Peyer's patch (tissue), 4 donors: ENCODE measurements at regions not wholly inside any gene's neighbourhood (a gene's known extent, or its start where the extent isn't known, plus 50 kb on each side); places are given as distances from the start of the nearest gene placed in this dataset.

ENCODE experiments used
- DNase-seq, 3 donors: peaks; one replicate each; pipeline ENCODE4 v3.0.0-alpha.2; 2017 to 2019
- H3K27ac ChIP-seq, 4 donors: fragments of 200-600 bp; sonication (generic); one replicate each; pipeline ENCODE4 v1.5.1; 2016 to 2019
- H3K27me3 ChIP-seq, 2 donors: fragments of 200-600 bp; sonication (generic); one replicate each; pipeline ENCODE4 v1.5.1; 2019
- H3K36me3 ChIP-seq, 3 donors: fragments of 200-600 bp; sonication (generic); one replicate each; pipeline ENCODE4 v1.5.1; 2016 to 2019
- H3K4me1 ChIP-seq, 4 donors: fragments of 200-600 bp; sonication (generic); one replicate each; pipeline ENCODE4 v1.5.1; 2016 to 2019
- H3K4me3 ChIP-seq, 4 donors: fragments of 200-600 bp; sonication (generic); 1 replicate in 3 of 4; 2 replicates in 1 of 4; pipeline ENCODE4 v1.5.1; 2016 to 2019; ENCODE audit warnings: mild to moderate bottlenecking in 1 of 4
- H3K9me3 ChIP-seq, 4 donors: fragments of 200-600 bp; sonication (generic); one replicate each; pipeline ENCODE4 v1.5.1; 2016 to 2019; ENCODE audit warnings: mild to moderate bottlenecking in 1 of 4
- POLR2A ChIP-seq, 2 donors: fragments of 450-650 bp; IDR thresholded peaks; one replicate each; pipeline ENCODE4 v1.5.1; 2017; ENCODE audit warnings: antibody characterized with exemption in 2 of 2, mild to moderate bottlenecking in 2 of 2, moderate library complexity in 2 of 2
- TF ChIP-seq, protein P1 (sequence below), 6 experiments: fragments of 450-650 bp in 4 of 6; fragments of 200-600 bp in 2 of 6; sonication (generic) in 1 of 6; IDR thresholded peaks; one replicate each; pipeline ENCODE4 v1.5.1; 2017 to 2019; ENCODE audit warnings: antibody characterized with exemption in 6 of 6, mild to moderate bottlenecking in 3 of 6, moderate library complexity in 1 of 6

DNA sequence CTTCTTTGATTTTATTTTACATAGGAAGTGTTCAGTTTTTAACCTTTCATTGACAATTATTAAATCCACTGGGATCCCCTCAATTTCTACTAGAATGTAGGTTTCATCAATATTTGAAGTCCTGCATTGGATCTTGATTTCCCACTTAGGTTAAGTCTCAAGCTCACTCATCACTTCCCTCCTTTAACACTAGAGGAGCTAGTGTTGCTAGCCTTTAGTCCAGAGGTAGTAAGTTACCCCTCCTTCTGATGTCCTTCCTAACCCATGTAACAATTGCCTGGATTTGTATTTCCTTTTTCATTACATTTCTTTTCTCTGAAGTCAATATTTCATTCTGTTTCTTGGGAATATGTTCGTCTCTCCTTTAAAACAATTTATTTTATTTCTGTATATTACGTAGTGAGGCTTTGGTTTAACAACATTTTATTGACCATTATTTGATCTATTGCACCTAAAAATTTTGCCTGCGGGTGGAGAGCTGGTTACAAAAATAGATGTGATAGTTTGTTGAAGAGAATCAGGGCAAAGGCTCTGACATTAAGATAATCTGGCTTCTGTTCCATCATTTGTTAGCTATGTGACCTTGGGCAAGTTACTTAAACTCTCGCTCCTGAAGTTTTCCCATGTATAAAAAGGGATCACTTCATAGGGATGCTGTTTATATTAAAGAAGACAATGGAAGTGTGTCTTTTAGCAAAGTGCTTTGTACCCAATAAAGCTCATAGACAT, 833.0 kb downstream of the SLC4A3 start:
- Histone ChIP-seq H3K36me3 (no peaks in the 10 kb centered on the region), H3K9me3 (no peaks in the 10 kb centered on the region), H3K4me3 (no peak overlapping the region), H3K27me3 (no peaks in the 10 kb centered on the region), H3K27ac (no peak overlapping the region), H3K4me1 (no peaks in the 10 kb centered on the region)
- no peak for DNase-seq
- TF ChIP-seq, protein P1, sequence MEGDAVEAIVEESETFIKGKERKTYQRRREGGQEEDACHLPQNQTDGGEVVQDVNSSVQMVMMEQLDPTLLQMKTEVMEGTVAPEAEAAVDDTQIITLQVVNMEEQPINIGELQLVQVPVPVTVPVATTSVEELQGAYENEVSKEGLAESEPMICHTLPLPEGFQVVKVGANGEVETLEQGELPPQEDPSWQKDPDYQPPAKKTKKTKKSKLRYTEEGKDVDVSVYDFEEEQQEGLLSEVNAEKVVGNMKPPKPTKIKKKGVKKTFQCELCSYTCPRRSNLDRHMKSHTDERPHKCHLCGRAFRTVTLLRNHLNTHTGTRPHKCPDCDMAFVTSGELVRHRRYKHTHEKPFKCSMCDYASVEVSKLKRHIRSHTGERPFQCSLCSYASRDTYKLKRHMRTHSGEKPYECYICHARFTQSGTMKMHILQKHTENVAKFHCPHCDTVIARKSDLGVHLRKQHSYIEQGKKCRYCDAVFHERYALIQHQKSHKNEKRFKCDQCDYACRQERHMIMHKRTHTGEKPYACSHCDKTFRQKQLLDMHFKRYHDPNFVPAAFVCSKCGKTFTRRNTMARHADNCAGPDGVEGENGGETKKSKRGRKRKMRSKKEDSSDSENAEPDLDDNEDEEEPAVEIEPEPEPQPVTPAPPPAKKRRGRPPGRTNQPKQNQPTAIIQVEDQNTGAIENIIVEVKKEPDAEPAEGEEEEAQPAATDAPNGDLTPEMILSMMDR (IDR thresholded peaks at IDR 0.05), result no peak
- no peak for TF ChIP-seq POLR2A (IDR thresholded peaks at IDR 0.05)

DNA sequence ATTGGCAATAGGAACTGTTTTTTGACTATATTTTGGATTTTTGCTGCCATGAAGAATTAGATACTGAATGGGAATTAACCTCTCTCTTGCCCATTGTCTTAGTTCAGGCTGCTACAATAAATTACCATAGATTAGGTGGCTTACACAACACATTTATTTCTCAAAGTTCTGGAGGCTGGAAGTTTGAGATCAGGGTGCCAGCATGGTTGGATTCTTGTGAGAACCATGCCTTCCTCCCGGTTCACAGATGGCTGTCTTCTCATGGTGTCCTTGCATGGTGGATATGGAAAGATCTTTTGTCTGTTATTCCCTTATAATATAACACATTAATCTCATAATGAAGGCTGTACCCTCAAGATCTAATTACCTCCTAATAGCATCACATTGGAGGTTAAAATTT, 836.4 kb downstream of the SLC4A3 start:
- no peaks in the 10 kb centered on the region for H3K27me3 ChIP-seq
- H3K27ac ChIP-seq, result no peak overlapping the region
- DNase-seq, result no peak
- H3K4me1 ChIP-seq, result no peaks in the 10 kb centered on the region
- TF ChIP-seq POLR2A (IDR thresholded peaks at IDR 0.05), result no peak
- TF ChIP-seq, protein P1 (IDR thresholded peaks at IDR 0.05), result no peak
- no peaks in the 10 kb centered on the region for H3K36me3 ChIP-seq
- H3K4me3 ChIP-seq, result no peak overlapping the region
- no peaks in the 10 kb centered on the region for H3K9me3 ChIP-seq

DNA sequence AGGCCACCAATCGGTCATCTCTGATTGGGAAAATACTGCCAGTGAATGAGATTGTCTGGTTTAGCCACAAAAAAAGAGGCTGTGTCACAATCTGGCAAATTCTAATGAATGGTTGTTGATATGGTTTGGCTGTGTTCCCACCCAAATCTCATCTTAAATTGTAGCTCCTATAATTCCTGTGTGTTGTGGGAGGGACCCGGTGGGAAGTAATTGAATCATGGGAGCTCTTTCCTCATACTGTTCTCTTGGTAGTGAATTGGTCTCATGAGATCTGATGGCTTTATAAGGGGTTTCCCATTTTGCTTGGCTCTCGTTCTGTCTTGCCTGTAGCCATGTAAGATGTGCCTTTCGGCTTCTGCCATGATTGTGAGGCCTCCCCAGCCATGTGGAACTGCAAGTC, 838.3 kb downstream of the SLC4A3 start:
- Histone ChIP-seq H3K36me3 (no peaks in the 10 kb centered on the region), H3K27ac (no peak overlapping the region), H3K9me3 (no peaks in the 10 kb centered on the region), H3K4me3 (no peak overlapping the region), H3K27me3 (no peaks in the 10 kb centered on the region), H3K4me1 (no peaks in the 10 kb centered on the region)
- no peak for DNase-seq
- TF ChIP-seq POLR2A (IDR thresholded peaks at IDR 0.05), result no peak
- TF ChIP-seq, protein P1 (IDR thresholded peaks at IDR 0.05), result no peak

DNA sequence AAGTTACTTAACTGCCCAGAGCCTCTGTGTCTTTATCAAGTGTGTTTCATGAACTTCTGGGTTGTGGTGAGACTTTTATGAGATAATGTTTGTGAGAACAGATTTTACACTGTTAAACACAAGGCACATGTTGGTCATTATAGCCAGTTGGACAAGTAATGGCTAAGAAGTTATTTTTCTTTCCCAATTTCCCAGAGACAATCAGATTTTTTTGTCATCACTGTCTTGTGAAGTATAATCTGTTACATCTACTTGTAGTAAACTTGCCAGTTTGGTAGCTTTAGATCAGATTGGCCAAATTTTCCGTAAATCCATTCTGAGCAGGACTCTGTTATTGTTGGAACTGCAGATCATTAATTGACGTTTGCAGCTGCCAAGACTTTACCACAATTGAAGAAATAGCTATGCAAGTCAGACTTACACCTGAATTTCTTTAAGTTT, 838.8 kb downstream of the SLC4A3 start:
- no peaks in the 10 kb centered on the region for H3K36me3 ChIP-seq
- no peaks in the 10 kb centered on the region for H3K9me3 ChIP-seq
- TF ChIP-seq, protein P1 (IDR thresholded peaks at IDR 0.05), result no peak
- TF ChIP-seq POLR2A (IDR thresholded peaks at IDR 0.05), result no peak
- H3K4me3 ChIP-seq, result no peak overlapping the region
- H3K27ac ChIP-seq, result no peak overlapping the region
- DNase-seq, result no peak
- no peaks in the 10 kb centered on the region for H3K27me3 ChIP-seq
- no peaks in the 10 kb centered on the region for H3K4me1 ChIP-seq

DNA sequence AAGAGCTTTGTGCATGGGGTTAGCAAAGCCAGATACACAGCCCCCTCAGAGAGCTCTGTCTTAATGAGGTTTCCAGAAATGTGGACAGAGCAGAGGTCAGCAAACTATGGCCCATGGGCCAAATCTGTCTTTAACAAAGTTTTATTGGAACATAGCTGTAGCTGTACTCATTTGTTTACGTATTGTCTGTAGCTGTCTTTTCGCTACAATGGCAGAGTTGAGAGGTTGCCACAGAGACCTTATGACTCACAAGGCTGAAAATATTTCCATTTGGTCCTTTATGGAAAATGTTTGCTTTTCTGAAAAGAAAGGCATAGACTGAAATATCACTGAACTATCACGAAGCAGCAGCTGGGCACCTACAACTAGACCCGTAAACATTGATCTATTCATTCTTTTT, 841.8 kb downstream of the SLC4A3 start:
- Histone ChIP-seq H3K4me1 (no peaks in the 10 kb centered on the region), H3K27ac (no peak overlapping the region), H3K36me3 (no peaks in the 10 kb centered on the region), H3K27me3 (no peaks in the 10 kb centered on the region), H3K9me3 (no peaks in the 10 kb centered on the region), H3K4me3 (no peak overlapping the region)
- no peak for DNase-seq
- TF ChIP-seq, protein P1 (IDR thresholded peaks at IDR 0.05), result no peak
- TF ChIP-seq POLR2A (IDR thresholded peaks at IDR 0.05), result no peak
